K562 (cell line): ENCODE measurements at regions not wholly inside any gene's neighbourhood (a gene's known extent, or its start where the extent isn't known, plus 50 kb on each side); places are given as distances from the start of the nearest gene placed in this dataset.

Experiments
- ATAC-seq: fragments of 200-7000 bp; cut with Tn5 transposase; 3 replicates; pipeline ENCODE4 v1.9.1; 2020; ENCODE audit warnings: moderate library complexity
- BruUV-seq: library from RNA; stranded (reverse); fragments of 400-500 nt; replicated peaks from 2 replicates; lab custom pipeline; 2021; lab: Mats Ljungman, UMichigan
- CTCF ChIA-PET: fragments of 300-600 bp; formaldehyde crosslinking; extraction: SDS; loops from one replicate; lab custom pipeline; 2021; ENCODE audit warnings: low intra/inter-chr PET ratio; lab: Yijun Ruan, JAX
- POLR2A ChIA-PET: fragments of 300-600, 350-650 bp; sonication (Branson Sonifier 250); formaldehyde crosslinking; extraction: SDS; loops from one replicate; lab custom pipeline; 2021; ENCODE audit warnings: antibody characterized with exemption, inconsistent platforms; lab: Yijun Ruan, JAX
- DNase-seq, 4 experiments: peaks; one replicate each; pipeline versions ENCODE4 v3.0.0 to v3.0.0-alpha.2; 2011 to 2018; ENCODE audit warnings: low spot score in 3 of 4, mixed read lengths in 3 of 4; ENCODE audit errors: extremely low read depth in 1 of 4
- FAIRE-seq: peaks from 2 replicates; lab custom pipeline; 2011; peaks lifted over from hg19 to GRCh38; lab: Jason Lieb, UNC
- H2AFZ ChIP-seq: 2 replicates; pipeline ENCODE4 v1.6.0; 2011; ENCODE audit warnings: low read depth, low read length, control low read depth, inconsistent platforms
- H3K27ac ChIP-seq: fragments of 200-600 bp; 3 replicates; pipeline ENCODE4 v1.8.0; 2011; ENCODE audit warnings: low read depth, mild to moderate bottlenecking, control low read depth, inconsistent platforms, low read length, moderate library complexity, mixed read lengths; ENCODE audit errors: extremely low read depth
- H3K27me3 ChIP-seq, 2 experiments: fragments of 300-600 bp in 1 of 2; 2 replicates in 1 of 2; 3 replicates in 1 of 2; pipeline versions ENCODE4 v1.6.0 to v1.8.0; 2011; ENCODE audit warnings: inconsistent platforms in 2 of 2, low read length in 2 of 2, mild to moderate bottlenecking in 1 of 2, mixed read lengths in 1 of 2, moderate library complexity in 1 of 2; ENCODE audit not compliant: control insufficient read depth in 2 of 2, insufficient read depth in 2 of 2
- H3K36me3 ChIP-seq: fragments of 300-600 bp; 3 replicates; pipeline ENCODE4 v1.8.0; 2011; ENCODE audit warnings: mild to moderate bottlenecking, low read length, inconsistent platforms; ENCODE audit not compliant: control insufficient read depth, insufficient read depth
- H3K4me1 ChIP-seq, 2 experiments: fragments of 200-600 bp in 1 of 2; replicated peaks in 1 of 2; 2 replicates in 1 of 2; 3 replicates in 1 of 2; pipeline versions ENCODE4 v1.5.1 to v1.8.0; 2011; ENCODE audit warnings: inconsistent platforms in 2 of 2, low read length in 2 of 2, mild to moderate bottlenecking in 1 of 2, mixed read lengths in 1 of 2, moderate library complexity in 1 of 2; ENCODE audit not compliant: control insufficient read depth in 2 of 2, insufficient read depth in 2 of 2
- H3K4me2 ChIP-seq: 2 replicates; pipeline ENCODE4 v1.6.1; 2011; ENCODE audit warnings: low read length, control low read depth, inconsistent platforms, mixed read lengths; ENCODE audit not compliant: insufficient read depth
- H3K4me3 ChIP-seq: fragments of 200-600 bp; sonication (generic), shearing (Covaris generic); 2 replicates; pipeline ENCODE4 v1.5.1; 2016; ENCODE audit warnings: control low read depth, inconsistent platforms
- H3K79me2 ChIP-seq: fragments of 200-600 bp; 3 replicates; pipeline ENCODE4 v1.8.0; 2011; ENCODE audit warnings: low read length, inconsistent platforms; ENCODE audit not compliant: control insufficient read depth, insufficient read depth
- H3K9ac ChIP-seq, 2 experiments: 2 replicates each; pipeline versions ENCODE4 v1.6.0 to v1.6.1; 2011; ENCODE audit warnings: low read depth in 2 of 2, low read length in 2 of 2, control low read depth in 1 of 2, inconsistent platforms in 1 of 2, mild to moderate bottlenecking in 1 of 2, mixed read lengths in 1 of 2; ENCODE audit not compliant: insufficient read depth in 1 of 2
- H3K9me1 ChIP-seq: one replicate; pipeline ENCODE4 v1.6.0; 2011; ENCODE audit warnings: inconsistent platforms, mild to moderate bottlenecking, low read length, moderate library complexity; ENCODE audit not compliant: control insufficient read depth, insufficient read depth
- H3K9me3 ChIP-seq: replicated peaks from 2 replicates; pipeline ENCODE4 v1.5.1; 2011; ENCODE audit warnings: low read depth, low read length, inconsistent platforms; ENCODE audit not compliant: control insufficient read depth, insufficient read depth
- H4K20me1 ChIP-seq: replicated peaks from 2 replicates; pipeline ENCODE4 v1.6.1; 2011; ENCODE audit warnings: low read length, inconsistent platforms, mixed read lengths; ENCODE audit not compliant: control insufficient read depth, insufficient read depth
- FIP1L1 ChIP-seq: fragments of 200-400 bp; formaldehyde crosslinking; IDR thresholded peaks from 2 replicates; pipeline ENCODE4 v1.6.1; 2018; ENCODE audit warnings: mild to moderate bottlenecking, low read depth, low read length; ENCODE audit not compliant: poor library complexity, severe bottlenecking
- HNRNPL ChIP-seq: fragments of 200-400 bp; formaldehyde crosslinking; IDR thresholded peaks from 2 replicates; pipeline ENCODE4 v1.6.1; 2017; ENCODE audit warnings: low read depth, mild to moderate bottlenecking, low read length
- MEIS2 ChIP-seq: fragments of 450-650 bp; IDR thresholded peaks from 2 replicates; pipeline ENCODE4 v1.6.1; 2014; ENCODE audit warnings: mild to moderate bottlenecking; ENCODE audit not compliant: partially characterized antibody
- MXD1 ChIP-seq: fragments of 250-450 bp; sonication (Bioruptor Pico); IDR thresholded peaks from 2 replicates; pipeline ENCODE4 v1.8.0; 2021; ENCODE audit warnings: borderline replicate concordance, mild to moderate bottlenecking, moderate library complexity; ENCODE audit not compliant: poor library complexity, severe bottlenecking
- PREB ChIP-seq: sonication (generic); formaldehyde crosslinking; IDR thresholded peaks from 2 replicates; pipeline ENCODE4 v1.8.1; 2023; ENCODE audit warnings: mild to moderate bottlenecking, missing genetic modification reagents
- RBM22 ChIP-seq: fragments of 200-400 bp; formaldehyde crosslinking; IDR thresholded peaks from 2 replicates; pipeline ENCODE4 v1.6.1; 2018; ENCODE audit warnings: low read length, low read depth; ENCODE audit not compliant: poor library complexity, severe bottlenecking
- SAP30 ChIP-seq: fragments of 200-600 bp; sonication (generic); IDR thresholded peaks from 2 replicates; pipeline ENCODE4 v1.6.1; 2012; ENCODE audit warnings: borderline replicate concordance, low read depth, mild to moderate bottlenecking, moderate library complexity, low read length, control low read depth, inconsistent platforms; ENCODE audit not compliant: insufficient read depth, poor library complexity, severe bottlenecking
- SIN3A ChIP-seq, 2 experiments: fragments of 150-350 bp in 1 of 2; IDR thresholded peaks; 2 replicates each; pipeline ENCODE4 v1.6.1; 2011 to 2016; ENCODE audit warnings: borderline replicate concordance in 2 of 2, low read depth in 2 of 2, low read length in 2 of 2, mild to moderate bottlenecking in 2 of 2, moderate library complexity in 2 of 2; ENCODE audit not compliant: control insufficient read depth in 1 of 2
- SMAD3 ChIP-seq: fragments of 450-650 bp; formaldehyde crosslinking; conservative IDR thresholded peaks from 2 replicates; pipeline ENCODE4 v1.4.0; 2020; ENCODE audit warnings: mild to moderate bottlenecking
- SMARCE1 ChIP-seq: fragments of 450-650 bp; IDR thresholded peaks from 2 replicates; pipeline ENCODE4 v1.7.1; 2016; ENCODE audit warnings: mild to moderate bottlenecking
- SNAPC5 ChIP-seq: fragments of 250-450 bp; sonication (Bioruptor Pico); IDR thresholded peaks from 2 replicates; pipeline ENCODE4 v1.8.0; 2021; ENCODE audit warnings: moderate library complexity, mild to moderate bottlenecking, inconsistent platforms
- TBL1XR1 ChIP-seq, 2 experiments: IDR thresholded peaks; 2 replicates each; pipeline ENCODE4 v1.6.1; 2012; ENCODE audit warnings: improper control_type of control experiment in 2 of 2, low read length in 2 of 2, mild to moderate bottlenecking in 1 of 2
- THAP12 ChIP-seq: fragments of 250-450 bp; sonication (Bioruptor Pico); IDR thresholded peaks from 2 replicates; pipeline ENCODE4 v1.9.0; 2021; ENCODE audit warnings: mild to moderate bottlenecking, inconsistent platforms
- WGBS: fragments of 100-300 bp; shearing (Covaris generic); methylation state at CpG from one replicate; pipeline ENCODE4 v1.1.6; 2016; ENCODE audit warnings: low coverage, mixed read lengths; ENCODE audit not compliant: insufficient coverage; ENCODE audit errors: missing lambda C conversion rate; 5-methylcytosine and 5-hydroxymethylcytosine counted together
- in situ Hi-C: fragments of 300-500 bp; cut with MboI; formaldehyde crosslinking; loops from 4 replicates; pipeline ENCODE4 v1.15.0; 2018; ENCODE audit warnings: inconsistent platforms, mixed read lengths
- intact Hi-C: fragments of 100-400 bp; cut with micrococcal nuclease; formaldehyde crosslinking; loops from 2 replicates; pipeline ENCODE4 v1.14.2; 2022
- TF ChIP-seq, protein P1 (sequence below): IDR thresholded peaks from 2 replicates; pipeline ENCODE4 v1.6.1; 2012; ENCODE audit warnings: low read depth, low read length, improper control_type of control experiment, borderline replicate concordance

- in situ Hi-C loops = no loop called here
- Histone ChIP-seq H3K9me3 (no peaks in the 10 kb centered on the region), H3K9ac (no peak overlapping the region), H3K4me2 (no peak overlapping the region), H3K27me3 (no peaks in the 10 kb centered on the region), H3K36me3 (peaks cover 14% of the 10 kb centered on the region; the same call in 1 of the 3 replicates), H2AFZ (no peak overlapping the region), H3K4me1 (peaks cover 0 to 3% of the 10 kb centered on the region in 2 experiments; a peak in 2 of 5 replicates), H3K27ac (no peak overlapping the region), H4K20me1 (no peaks in the 10 kb centered on the region), H3K4me3 (no peak overlapping the region), H3K79me2 (peaks cover 35% of the 10 kb centered on the region), H3K9me1 (no peaks in the 10 kb centered on the region)
- no TSS peak for BruUV-seq
- ChIA-PET CTCF (no interaction called here), POLR2A (interaction anchor here (0.6 kb wide), 1 partner anchor 1997 kb away, joined by 3 read pairs; no protein-coding TSS in a partner anchor)
- no peak for FAIRE-seq
- TF ChIP-seq SAP30 (no peak), SNAPC5 (CRISPR knock-in tag) (no peak), SMAD3 (CRISPR knock-in tag) (no peak), PREB (CRISPR knock-in tag) (no peak), TBL1XR1 (IDR thresholded peaks at IDR 0.05; ENCODE audit: low read length in 2 of 2) (no peak), THAP12 (CRISPR knock-in tag) (no peak), HNRNPL (no peak), MXD1 (CRISPR knock-in tag) (no peak), SMARCE1 (no peak), SIN3A (IDR thresholded peaks at IDR 0.05; ENCODE audit: borderline replicate concordance in 2 of 2, control insufficient read depth in 1 of 2, low read depth in 2 of 2, low read length in 2 of 2) (no peak), RBM22 (no peak), MEIS2 (no peak), FIP1L1 (no peak)
- TF ChIP-seq, protein P1, sequence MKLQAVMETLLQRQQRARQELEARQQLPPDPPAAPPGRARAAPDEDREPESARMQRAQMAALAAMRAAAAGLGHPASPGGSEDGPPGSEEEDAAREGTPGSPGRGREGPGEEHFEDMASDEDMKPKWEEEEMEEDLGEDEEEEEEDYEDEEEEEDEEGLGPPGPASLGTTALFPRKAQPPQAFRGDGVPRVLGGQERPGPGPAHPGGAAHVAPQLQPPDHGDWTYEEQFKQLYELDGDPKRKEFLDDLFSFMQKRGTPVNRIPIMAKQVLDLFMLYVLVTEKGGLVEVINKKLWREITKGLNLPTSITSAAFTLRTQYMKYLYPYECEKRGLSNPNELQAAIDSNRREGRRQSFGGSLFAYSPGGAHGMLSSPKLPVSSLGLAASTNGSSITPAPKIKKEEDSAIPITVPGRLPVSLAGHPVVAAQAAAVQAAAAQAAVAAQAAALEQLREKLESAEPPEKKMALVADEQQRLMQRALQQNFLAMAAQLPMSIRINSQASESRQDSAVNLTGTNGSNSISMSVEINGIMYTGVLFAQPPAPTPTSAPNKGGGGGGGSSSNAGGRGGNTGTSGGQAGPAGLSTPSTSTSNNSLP = no peak
- no peak for DNase-seq
- ATAC-seq = no peak
- intact Hi-C loops = no loop called here
- WGBS = 87% methylated on average over 6 of the region's 11 CpGs
Measured at GRCh38 chr22:49514211-49514610, 313.5 kb downstream of the BRD1 start.
